MCF 10A (cell line): ENCODE measurements at regions not wholly inside any gene's neighbourhood (a gene's known extent, or its start where the extent isn't known, plus 50 kb on each side); places are given as distances from the start of the nearest gene placed in this dataset. TPM values are rescaled to one million over a fixed set of nuclear protein-coding genes. Genes with fewer than 3 reads are reported as not detected.

Source experiments
- BruUV-seq: library from RNA; stranded (reverse); fragments of 400-500 nt; replicated peaks from 2 replicates; lab custom pipeline; 2021; lab: Mats Ljungman, UMichigan
- CTCF ChIA-PET: fragments of 300-600 bp; sonication (Branson Sonifier 250); formaldehyde crosslinking; extraction: SDS; loops from one replicate; lab custom pipeline; 2021; ENCODE audit warnings: antibody characterized with exemption, inconsistent platforms; lab: Yijun Ruan, JAX
- POLR2A ChIA-PET: fragments of 300-600, 350-650 bp; sonication (Branson Sonifier 250); formaldehyde crosslinking; extraction: SDS; loops from one replicate; lab custom pipeline; 2020; ENCODE audit warnings: antibody characterized with exemption, inconsistent platforms; lab: Yijun Ruan, JAX
- DNase-seq: peaks from one replicate; pipeline ENCODE4 v3.0.0-alpha.2; 2018; ENCODE audit not compliant: unreplicated experiment
- H3K27ac Mint-ChIP-seq: one replicate; pipeline ENCODE4 v1.8.0; 2022; ENCODE audit warnings: mild to moderate bottlenecking, low read depth, mixed read lengths; ENCODE audit not compliant: unreplicated experiment
- H3K27me3 Mint-ChIP-seq: one replicate; pipeline ENCODE4 v1.8.0; 2022; ENCODE audit warnings: mixed read lengths; ENCODE audit not compliant: insufficient read depth, unreplicated experiment
- H3K36me3 Mint-ChIP-seq: one replicate; pipeline ENCODE4 v1.8.0; 2022; ENCODE audit warnings: mild to moderate bottlenecking, moderate library complexity, mixed read lengths; ENCODE audit not compliant: insufficient read depth, unreplicated experiment
- H3K4me1 Mint-ChIP-seq: one replicate; pipeline ENCODE4 v1.8.0; 2022; ENCODE audit warnings: mixed read lengths; ENCODE audit not compliant: insufficient read depth, unreplicated experiment
- H3K4me3 Mint-ChIP-seq: one replicate; pipeline ENCODE4 v1.8.0; 2022; ENCODE audit warnings: mild to moderate bottlenecking, moderate library complexity, mixed read lengths; ENCODE audit not compliant: unreplicated experiment
- H3K9me3 Mint-ChIP-seq: one replicate; pipeline ENCODE4 v1.8.0; 2022; ENCODE audit warnings: mixed read lengths; ENCODE audit not compliant: unreplicated experiment
- CTCF ChIP-seq: fragments of 200-600 bp; IDR thresholded peaks from one replicate; pipeline ENCODE4 v1.8.0; 2022; ENCODE audit warnings: antibody characterized with exemption, mild to moderate bottlenecking; ENCODE audit not compliant: unreplicated experiment
- intact Hi-C: fragments of 100-400 bp; cut with micrococcal nuclease; formaldehyde crosslinking; loops from 2 replicates; pipeline ENCODE4 v1.14.1; 2022
- microRNA-seq: library from miRNA; unstranded; fragments of <30 nt; microRNA quantifications from one replicate; pipeline ENCODE4 v1.2.0, GENCODE V29; 2022

GRCh38 chr19:20250121-20250520 is 83.1 kb downstream of the ZNF486 start:
- Mint-ChIP-seq H3K36me3 (no peaks in the 10 kb centered on the region), H3K4me1 (no peaks in the 10 kb centered on the region), H3K9me3 (peaks cover 23% of the 10 kb centered on the region), H3K4me3 (no peak overlapping the region), H3K27ac (no peak overlapping the region), H3K27me3 (no peaks in the 10 kb centered on the region)
- BruUV-seq: no TSS peak
- DNase-seq: no peak
- ChIA-PET POLR2A (no interaction called here), CTCF (no interaction called here)
- no peak for TF ChIP-seq CTCF
- intact Hi-C loops: no loop called here

Small RNAs in the stretch of these regions (microRNA-seq; reads per million reads assigned to microRNA genes)
- gene MIR1270: not detected
